DOHH2 (cell line): ENCODE measurements at regions not wholly inside any gene's neighbourhood (a gene's known extent, or its start where the extent isn't known, plus 50 kb on each side); places are given as distances from the start of the nearest gene placed in this dataset.

ENCODE experiments used
- H3F3A ChIP-seq: fragments of 200-600 bp; sonication (generic), shearing (Covaris generic); 2 replicates; pipeline ENCODE4 v1.6.0; 2016; ENCODE audit warnings: antibody characterized with exemption, mild to moderate bottlenecking; ENCODE audit not compliant: control insufficient read depth, insufficient read depth
- H3K27ac ChIP-seq: fragments of 200-600 bp; sonication (generic); 2 replicates; pipeline ENCODE4 v1.5.1; 2014; ENCODE audit warnings: low read depth, mild to moderate bottlenecking, low read length, moderate library complexity
- H3K27me3 ChIP-seq: fragments of 200-600 bp; sonication (generic); 2 replicates; pipeline ENCODE4 v1.6.1; 2014; ENCODE audit warnings: mild to moderate bottlenecking, low read length, mixed read lengths; ENCODE audit not compliant: control insufficient read depth
- H3K36me3 ChIP-seq: fragments of 200-600 bp; sonication (generic); 2 replicates; pipeline ENCODE4 v1.6.1; 2014; ENCODE audit warnings: mild to moderate bottlenecking, low read length, moderate library complexity, mixed read lengths; ENCODE audit not compliant: control insufficient read depth
- H3K4me1 ChIP-seq: fragments of 200-600 bp; sonication (generic); 2 replicates; pipeline ENCODE4 v1.6.1; 2014; ENCODE audit warnings: mild to moderate bottlenecking, low read length, mixed read lengths; ENCODE audit not compliant: control insufficient read depth
- H3K4me2 ChIP-seq: fragments of 200-600 bp; sonication (generic); 2 replicates; pipeline ENCODE4 v1.6.0; 2014; ENCODE audit warnings: mild to moderate bottlenecking, low read length, moderate library complexity
- H3K4me3 ChIP-seq: fragments of 200-600 bp; sonication (generic); 2 replicates; pipeline ENCODE4 v1.5.1; 2014; ENCODE audit warnings: mild to moderate bottlenecking, low read length, mixed read lengths
- H3K79me2 ChIP-seq: fragments of 200-600 bp; sonication (generic); 2 replicates; pipeline ENCODE4 v1.6.1; 2014; ENCODE audit warnings: mild to moderate bottlenecking, low read length, mixed read lengths; ENCODE audit not compliant: control insufficient read depth
- H3K9me2 ChIP-seq: fragments of 200-600 bp; sonication (generic); replicated peaks from 2 replicates; pipeline ENCODE4 v1.6.1; 2014; ENCODE audit warnings: mild to moderate bottlenecking, low read length, mixed read lengths; ENCODE audit not compliant: control insufficient read depth
- H3K9me3 ChIP-seq: fragments of 200-600 bp; sonication (generic); 2 replicates; pipeline ENCODE4 v1.6.1; 2014; ENCODE audit warnings: antibody characterized with exemption, low read length, mixed read lengths; ENCODE audit not compliant: control insufficient read depth, insufficient read depth
- H4K20me1 ChIP-seq: fragments of 200-600 bp; sonication (generic); 2 replicates; pipeline ENCODE4 v1.6.0; 2014; ENCODE audit warnings: low read depth, mild to moderate bottlenecking, antibody characterized with exemption, low read length, moderate library complexity; ENCODE audit not compliant: control insufficient read depth, insufficient read depth
- EZH2phosphoT487 ChIP-seq: fragments of 200-600 bp; sonication (generic); IDR thresholded peaks from 2 replicates; pipeline ENCODE4 v1.6.1; 2017; ENCODE audit warnings: borderline replicate concordance, mild to moderate bottlenecking, antibody characterized with exemption, low read length, moderate library complexity, mixed read lengths
- TF ChIP-seq, protein P1 (sequence below): fragments of 200-600 bp; sonication (generic); IDR thresholded peaks from one replicate; pipeline ENCODE4 v1.5.1; 2014; ENCODE audit warnings: antibody characterized with exemption, mild to moderate bottlenecking, low read depth, low read length; ENCODE audit not compliant: poor library complexity, severe bottlenecking

DNA sequence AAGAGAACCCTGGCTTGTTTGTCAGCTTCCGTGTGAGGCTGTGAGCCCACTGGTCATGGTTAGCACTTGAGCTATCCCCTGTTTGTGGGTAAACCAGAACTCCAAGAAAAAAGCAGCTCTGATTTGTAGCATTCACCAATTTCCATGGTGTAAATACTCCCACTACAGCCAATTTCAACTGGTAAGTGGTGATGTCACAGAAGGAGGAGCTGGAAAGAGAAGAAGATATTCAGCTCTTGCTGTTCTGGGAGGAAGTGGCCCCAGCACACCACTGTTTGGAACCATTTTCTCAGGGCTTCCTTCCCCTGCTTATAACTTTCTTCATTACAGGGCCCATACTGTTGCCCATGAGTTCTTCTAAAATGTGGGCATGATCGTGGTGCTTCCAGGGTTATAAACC, 500.1 kb upstream of the ZMIZ1 start:
- H3K9me3 ChIP-seq: no peaks in the 10 kb centered on the region
- peaks cover 3% of the 10 kb centered on the region for H3K27me3 ChIP-seq
- H3K27ac ChIP-seq: no peak overlapping the region
- no peaks in the 10 kb centered on the region for H3F3A ChIP-seq
- no peaks in the 10 kb centered on the region for H3K4me1 ChIP-seq
- H3K4me2 ChIP-seq: no peak overlapping the region
- no peak overlapping the region for H3K4me3 ChIP-seq
- no peaks in the 10 kb centered on the region for H3K79me2 ChIP-seq
- H3K9me2 ChIP-seq: no peaks in the 10 kb centered on the region
- TF ChIP-seq EZH2phosphoT487: no peak
- TF ChIP-seq, protein P1, sequence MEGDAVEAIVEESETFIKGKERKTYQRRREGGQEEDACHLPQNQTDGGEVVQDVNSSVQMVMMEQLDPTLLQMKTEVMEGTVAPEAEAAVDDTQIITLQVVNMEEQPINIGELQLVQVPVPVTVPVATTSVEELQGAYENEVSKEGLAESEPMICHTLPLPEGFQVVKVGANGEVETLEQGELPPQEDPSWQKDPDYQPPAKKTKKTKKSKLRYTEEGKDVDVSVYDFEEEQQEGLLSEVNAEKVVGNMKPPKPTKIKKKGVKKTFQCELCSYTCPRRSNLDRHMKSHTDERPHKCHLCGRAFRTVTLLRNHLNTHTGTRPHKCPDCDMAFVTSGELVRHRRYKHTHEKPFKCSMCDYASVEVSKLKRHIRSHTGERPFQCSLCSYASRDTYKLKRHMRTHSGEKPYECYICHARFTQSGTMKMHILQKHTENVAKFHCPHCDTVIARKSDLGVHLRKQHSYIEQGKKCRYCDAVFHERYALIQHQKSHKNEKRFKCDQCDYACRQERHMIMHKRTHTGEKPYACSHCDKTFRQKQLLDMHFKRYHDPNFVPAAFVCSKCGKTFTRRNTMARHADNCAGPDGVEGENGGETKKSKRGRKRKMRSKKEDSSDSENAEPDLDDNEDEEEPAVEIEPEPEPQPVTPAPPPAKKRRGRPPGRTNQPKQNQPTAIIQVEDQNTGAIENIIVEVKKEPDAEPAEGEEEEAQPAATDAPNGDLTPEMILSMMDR: no peak
- no peaks in the 10 kb centered on the region for H3K36me3 ChIP-seq
- H4K20me1 ChIP-seq: no peaks in the 10 kb centered on the region

DNA sequence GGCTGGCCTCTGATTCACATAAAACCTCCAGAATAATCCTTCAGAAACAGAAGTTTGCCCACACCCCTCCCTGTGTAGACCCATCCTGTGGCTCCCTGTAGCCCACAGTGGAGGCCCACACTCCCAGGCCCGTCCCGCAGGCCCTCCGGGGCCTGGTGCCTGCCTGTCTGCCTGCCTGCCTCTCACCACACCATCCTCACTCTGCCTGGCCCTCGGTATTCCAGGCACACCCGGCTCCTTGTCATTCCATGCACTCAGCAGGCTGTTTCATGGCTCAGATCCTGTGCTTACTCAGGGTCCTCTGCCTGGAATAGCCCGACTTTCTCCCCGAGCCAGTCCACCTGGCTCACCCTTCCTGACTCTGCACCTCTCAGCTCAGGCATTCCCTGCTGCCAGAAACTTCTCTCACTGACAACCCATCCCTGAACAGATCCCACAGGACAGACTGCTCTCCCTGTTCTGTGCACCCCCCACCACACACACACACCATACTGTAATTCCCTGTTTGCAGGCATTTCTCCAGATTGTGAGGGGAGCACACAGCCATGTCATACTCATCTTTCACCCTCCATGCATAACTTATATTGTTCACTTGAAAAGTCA, 498.0 kb upstream of the ZMIZ1 start:
- no peaks in the 10 kb centered on the region for H4K20me1 ChIP-seq
- H3K27ac ChIP-seq: no peak overlapping the region
- no peaks in the 10 kb centered on the region for H3K36me3 ChIP-seq
- no peaks in the 10 kb centered on the region for H3F3A ChIP-seq
- peaks cover 3% of the 10 kb centered on the region for H3K27me3 ChIP-seq
- H3K9me2 ChIP-seq: no peaks in the 10 kb centered on the region
- no peak overlapping the region for H3K4me3 ChIP-seq
- H3K4me1 ChIP-seq: no peaks in the 10 kb centered on the region
- no peaks in the 10 kb centered on the region for H3K9me3 ChIP-seq
- TF ChIP-seq, protein P1: no peak
- no peak for TF ChIP-seq EZH2phosphoT487
- no peaks in the 10 kb centered on the region for H3K79me2 ChIP-seq
- no peak overlapping the region for H3K4me2 ChIP-seq

DNA sequence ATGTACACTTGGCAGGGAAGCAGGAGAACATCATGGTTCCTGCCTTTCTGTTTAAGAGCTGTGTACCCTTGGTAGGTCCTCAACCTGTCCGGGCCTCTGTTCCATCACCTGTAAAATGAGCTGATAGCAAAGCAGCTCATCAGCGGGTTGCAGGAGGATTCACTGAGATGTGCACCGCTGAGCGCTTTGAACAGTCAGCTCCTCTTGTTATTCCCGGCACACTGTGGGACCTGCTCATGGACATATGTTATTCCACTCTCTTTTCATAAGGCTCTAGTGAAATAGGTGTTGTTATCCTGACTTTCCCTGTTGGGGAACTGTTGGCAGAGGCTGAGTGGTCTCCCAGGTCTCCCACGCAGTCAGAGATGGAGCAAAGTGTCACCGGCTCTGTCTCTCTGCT, 497.5 kb upstream of the ZMIZ1 start:
- H3K9me3 ChIP-seq: no peaks in the 10 kb centered on the region
- no peak overlapping the region for H3K27ac ChIP-seq
- H3F3A ChIP-seq: no peaks in the 10 kb centered on the region

More for the DNA sequence above, 497.5 kb upstream of the ZMIZ1 start:
- no peaks in the 10 kb centered on the region for H4K20me1 ChIP-seq
- H3K4me1 ChIP-seq: no peaks in the 10 kb centered on the region
- H3K9me2 ChIP-seq: no peaks in the 10 kb centered on the region
- no peaks in the 10 kb centered on the region for H3K79me2 ChIP-seq
- no peak overlapping the region for H3K4me3 ChIP-seq
- no peak overlapping the region for H3K4me2 ChIP-seq
- H3K27me3 ChIP-seq: peaks cover 3% of the 10 kb centered on the region
- no peak for TF ChIP-seq EZH2phosphoT487
- TF ChIP-seq, protein P1: no peak
- H3K36me3 ChIP-seq: no peaks in the 10 kb centered on the region
